ENCODE measurements at regions not wholly inside any gene's neighbourhood (a gene's known extent, or its start where the extent isn't known, plus 50 kb on each side); places are given as distances from the start of the nearest gene placed in this dataset.

- TF ChIP-seq ARNT (IDR thresholded peaks at IDR 0.05), result no peak
- no peak for TF ChIP-seq NFRKB (IDR thresholded peaks at IDR 0.05)
- no peak for TF ChIP-seq FOXK2 (IDR thresholded peaks at IDR 0.05)
- TF ChIP-seq SP1 (IDR thresholded peaks at IDR 0.05), result no peak
- no peak for TF ChIP-seq TARDBP (IDR thresholded peaks at IDR 0.05)
- no peak for TF ChIP-seq ZNF384 (IDR thresholded peaks at IDR 0.05)
- no peak for TF ChIP-seq FOXM1 (IDR thresholded peaks at IDR 0.05; ENCODE audit: borderline replicate concordance)
- TF ChIP-seq FOXA1 (IDR thresholded peaks at IDR 0.05), result no peak
- TF ChIP-seq LEF1 (IDR thresholded peaks at IDR 0.05; ENCODE audit: borderline replicate concordance), result no peak
- no peak for TF ChIP-seq HDGF (IDR thresholded peaks at IDR 0.05; ENCODE audit: borderline replicate concordance)
- no peak for TF ChIP-seq SUZ12 (IDR thresholded peaks at IDR 0.05)
- TF ChIP-seq ELF4 (IDR thresholded peaks at IDR 0.05), result no peak
- no peak for TF ChIP-seq L3MBTL2 (conservative IDR thresholded peaks at IDR 0.05)
These were observed 81.0 kb downstream of the NCOR2 start for GRCh38 chr12:124486346-124486963.
